ENCODE measurements at regions not wholly inside any gene's neighbourhood (a gene's known extent, or its start where the extent isn't known, plus 50 kb on each side); places are given as distances from the start of the nearest gene placed in this dataset.

GRCh38 chr1:5389101-5389885, 602.9 kb downstream of the NPHP4 start:
- 80 to 89% (median 87%) methylated on average over 16 of the region's 16 CpGs for WGBS, 3 donors
- no peak overlapping the region for H3K27ac ChIP-seq (ENCODE audit: low read depth, low read length)

GRCh38 chr1:5388622-5389021, 603.6 kb downstream of the NPHP4 start:
- WGBS, 3 donors, result 54 to 76% (median 70%) methylated on average over 6 of the region's 6 CpGs
- H3K27ac ChIP-seq (ENCODE audit: low read depth, low read length), result no peak overlapping the region

- no peak overlapping the region for H3K27ac ChIP-seq (ENCODE audit: low read depth, low read length)
- WGBS, 3 donors, result 56 to 76% (median 64%) methylated on average over 3 of the region's 3 CpGs
Measured at GRCh38 chr1:5386371-5386770, 605.9 kb downstream of the NPHP4 start.

- WGBS, 3 donors, result 66 to 79% (median 68%) methylated on average over 7 of the region's 7 CpGs
Measured at GRCh38 chr1:5385956-5386355, 606.3 kb downstream of the NPHP4 start.

GRCh38 chr1:5385096-5385799, 607.0 kb downstream of the NPHP4 start:
- WGBS, 3 donors, result 69 to 74% (median 69%) methylated on average over 14 of the region's 14 CpGs
- no peak overlapping the region for H3K27ac ChIP-seq (ENCODE audit: low read depth, low read length)

More at GRCh38 chr1:5385956-5386355, 606.3 kb downstream of the NPHP4 start:
- no peak overlapping the region for H3K27ac ChIP-seq (ENCODE audit: low read depth, low read length)

GRCh38 chr1:5381491-5381890, 610.7 kb downstream of the NPHP4 start:
- 73 to 80% (median 75%) methylated on average over 7 of the region's 7 CpGs for WGBS, 3 donors

GRCh38 chr1:5379176-5379759, 613.0 kb downstream of the NPHP4 start:
- H3K27ac ChIP-seq (ENCODE audit: low read depth, low read length), result no peak overlapping the region
- WGBS, 3 donors, result 84 to 88% (median 86%) methylated on average over 12 of the region's 12 CpGs

More at GRCh38 chr1:5381491-5381890, 610.7 kb downstream of the NPHP4 start:
- H3K27ac ChIP-seq (ENCODE audit: low read depth, low read length), result no peak overlapping the region

GRCh38 chr1:5376538-5377247, 615.5 kb downstream of the NPHP4 start:
- H3K27ac ChIP-seq (ENCODE audit: low read depth, low read length), result no peak overlapping the region
- 77 to 87% (median 82%) methylated on average over 6 of the region's 6 CpGs for WGBS, 3 donors

- WGBS, 3 donors, result 75 to 79% (median 78%) methylated on average over 6 of the region's 6 CpGs
- H3K27ac ChIP-seq (ENCODE audit: low read depth, low read length), result no peak overlapping the region
Measured at GRCh38 chr1:5375481-5375880, 616.7 kb downstream of the NPHP4 start.

GRCh38 chr1:5374192-5374591, 618.0 kb downstream of the NPHP4 start:
- 67 to 85% (median 85%) methylated on average over 4 of the region's 4 CpGs for WGBS, 3 donors
- H3K27ac ChIP-seq (ENCODE audit: low read depth, low read length), result no peak overlapping the region

GRCh38 chr1:5373281-5373680, 618.9 kb downstream of the NPHP4 start:
- no peak overlapping the region for H3K27ac ChIP-seq (ENCODE audit: low read depth, low read length)
- WGBS, 3 donors, result 70 to 94% (median 92%) methylated on average over 4 of the region's 4 CpGs

- 57 to 89% (median 84%) methylated on average over 7 of the region's 7 CpGs for WGBS, 3 donors
- no peak overlapping the region for H3K27ac ChIP-seq (ENCODE audit: low read depth, low read length)
Measured at GRCh38 chr1:5371270-5371669, 621.0 kb downstream of the NPHP4 start.

- no peak overlapping the region for H3K27ac ChIP-seq (ENCODE audit: low read depth, low read length)
- WGBS, 3 donors, result 61 to 72% (median 67%) methylated on average over 3 of the region's 3 CpGs
Measured at GRCh38 chr1:5370311-5370710, 621.9 kb downstream of the NPHP4 start.

GRCh38 chr1:5369223-5369622, 623.0 kb downstream of the NPHP4 start:
- no peak overlapping the region for H3K27ac ChIP-seq (ENCODE audit: low read depth, low read length)
- WGBS, 3 donors, result 67 to 84% (median 78%) methylated on average over 1 of the region's 1 CpG

GRCh38 chr1:5368201-5368600, 624.0 kb downstream of the NPHP4 start:
- WGBS, 3 donors, result 30 to 76% (median 69%) methylated on average over 5 of the region's 5 CpGs
- no peak overlapping the region for H3K27ac ChIP-seq (ENCODE audit: low read depth, low read length)

- no peak overlapping the region for H3K27ac ChIP-seq (ENCODE audit: low read depth, low read length)
- WGBS, 3 donors, result 80% methylated on average over 6 of the region's 6 CpGs
Measured at GRCh38 chr1:5367306-5367705, 624.9 kb downstream of the NPHP4 start.

- no peak overlapping the region for H3K27ac ChIP-seq (ENCODE audit: low read depth, low read length)
- 59 to 72% (median 68%) methylated on average over 5 of the region's 5 CpGs for WGBS, 3 donors
Measured at GRCh38 chr1:5365751-5366150, 626.5 kb downstream of the NPHP4 start.

GRCh38 chr1:5364591-5364990, 627.6 kb downstream of the NPHP4 start:
- H3K27ac ChIP-seq (ENCODE audit: low read depth, low read length), result no peak overlapping the region
- WGBS, 3 donors, result 84 to 88% (median 86%) methylated on average over 6 of the region's 6 CpGs

GRCh38 chr1:5354681-5355080, 637.5 kb downstream of the NPHP4 start:
- H3K27ac ChIP-seq (ENCODE audit: low read depth, low read length), result no peak overlapping the region
- 71 to 83% (median 78%) methylated on average over 3 of the region's 3 CpGs for WGBS, 3 donors
